Activated naive CD8-positive, alpha-beta T cell treated with anti-CD3 and anti-CD28 coated beads, Interleukin-2, amount 50 U/mL, for 16 hours (primary cell): ENCODE measurements at regions not wholly inside any gene's neighbourhood (a gene's known extent, or its start where the extent isn't known, plus 50 kb on each side); places are given as distances from the start of the nearest gene placed in this dataset.
"Not testable (repeated sequence)": the region's sequence is repeated elsewhere in the genome, so short reads cannot be mapped to it uniquely, and the experiment has no call there.

ENCODE experiments used
- DNase-seq: peaks from one replicate; pipeline ENCODE4 v3.0.0-alpha.2; 2020; ENCODE audit warnings: low read depth, low spot score

GRCh38 chr10:130717083-130717482 lies 580.9 kb downstream of the GLRX3 start:
- no peak for DNase-seq

DNA sequence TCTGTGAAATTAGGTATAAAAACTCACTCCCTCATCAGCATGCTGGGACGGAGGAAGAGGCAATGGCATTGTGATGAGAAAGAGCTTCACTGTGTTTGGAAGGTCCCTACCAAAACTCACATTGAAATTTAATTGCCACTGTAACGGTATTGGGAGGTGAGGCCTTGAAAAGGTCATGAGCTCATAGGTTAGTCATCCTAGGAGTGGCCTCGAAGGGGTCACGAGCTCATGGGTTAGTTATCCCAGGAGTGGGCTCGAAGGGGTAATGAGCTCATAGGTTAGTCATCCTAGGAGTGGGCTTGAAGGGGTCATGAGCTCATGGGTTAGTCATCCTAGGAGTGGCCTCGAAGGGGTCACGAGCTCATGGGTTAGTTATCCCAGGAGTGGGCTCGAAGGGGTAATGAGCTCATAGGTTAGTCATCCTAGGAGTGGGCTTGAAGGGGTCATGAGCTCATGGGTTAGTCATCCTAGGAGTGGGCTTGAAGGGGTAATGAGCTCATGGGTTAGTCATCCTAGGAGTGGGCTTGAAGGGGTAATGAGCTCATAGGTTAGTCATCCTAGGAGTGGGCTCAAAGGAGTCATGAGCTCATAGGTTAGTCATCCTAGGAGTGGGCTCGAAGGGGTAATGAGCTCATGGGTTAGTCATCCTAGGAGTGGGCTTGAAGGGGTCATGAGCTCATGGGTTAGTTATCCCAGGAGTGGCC lies 582.7 kb downstream of the GLRX3 start:
- DNase-seq, result not testable (repeated sequence)

GRCh38 chr10:130719448-130719752 lies 583.2 kb downstream of the GLRX3 start:
- DNase-seq, result no peak

DNA sequence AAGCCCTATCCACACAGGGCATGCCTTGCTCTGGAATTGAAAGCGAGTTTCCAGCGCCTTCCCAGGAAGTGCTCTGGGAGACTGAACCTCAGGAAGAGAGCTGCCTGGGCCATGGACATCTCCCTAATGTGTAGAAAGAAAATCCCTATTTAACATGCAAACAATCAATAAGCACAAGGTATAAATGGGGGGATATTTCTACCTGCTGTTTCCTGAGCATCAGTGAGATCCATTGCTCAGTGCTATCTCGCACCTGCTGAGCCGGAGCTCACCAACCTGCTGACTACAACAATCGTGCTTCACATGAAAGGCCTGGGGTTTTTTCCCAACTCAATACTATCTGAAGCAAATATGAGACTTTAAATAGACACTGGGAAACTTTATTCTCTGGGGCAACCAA lies 584.0 kb downstream of the GLRX3 start:
- no peak for DNase-seq

- no peak for DNase-seq
These were observed 585.8 kb downstream of the GLRX3 start for GRCh38 chr10:130721971-130722370.

DNA sequence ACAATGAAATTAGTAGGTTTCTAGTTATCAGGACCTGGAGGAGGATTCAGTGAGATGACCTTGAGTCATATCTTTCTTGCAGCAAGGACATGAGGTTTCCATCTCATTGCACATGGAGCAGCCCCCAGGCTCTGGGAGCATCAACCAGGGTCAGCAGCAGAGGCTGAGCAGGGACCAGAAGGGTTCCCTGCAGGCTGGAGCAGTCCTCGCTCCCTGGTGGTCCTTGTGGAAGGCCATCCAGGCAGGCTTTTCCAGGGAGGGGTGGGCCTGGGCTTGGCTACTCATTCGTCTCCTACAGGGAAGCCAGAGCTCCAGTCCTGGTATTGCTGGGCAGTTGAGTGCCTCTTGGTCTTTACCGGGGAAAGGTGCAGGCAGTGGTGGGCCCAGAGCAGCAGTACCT lies 587.5 kb downstream of the GLRX3 start:
- DNase-seq, result no peak

DNA sequence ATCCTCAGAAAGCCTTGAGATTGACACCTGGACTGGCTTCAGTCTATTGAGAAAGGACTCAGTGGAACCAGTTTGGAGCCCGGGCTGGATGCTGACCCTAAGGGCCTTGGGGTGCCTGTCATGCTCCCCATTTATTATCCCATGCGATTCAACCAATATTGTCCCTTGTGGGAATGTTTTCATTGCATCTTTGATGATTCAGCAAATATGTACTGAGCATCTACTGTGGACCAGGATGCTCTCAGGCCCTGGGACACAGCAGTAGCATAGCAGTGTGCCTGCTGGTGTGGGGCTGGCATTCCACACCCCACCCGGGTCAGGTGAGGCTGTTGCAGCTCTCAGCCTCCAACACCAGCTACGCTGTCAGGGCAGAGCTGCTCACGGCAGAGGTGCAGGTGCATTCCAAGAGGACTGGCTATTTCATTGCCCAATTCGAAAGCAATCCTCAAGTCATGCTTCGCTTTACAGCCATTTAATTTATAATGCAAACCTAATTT lies 586.0 kb downstream of the TCERG1L start:
- no peak for DNase-seq

- DNase-seq, result no peak
These were observed 584.4 kb downstream of the TCERG1L start for GRCh38 chr10:130726996-130727725.

DNA sequence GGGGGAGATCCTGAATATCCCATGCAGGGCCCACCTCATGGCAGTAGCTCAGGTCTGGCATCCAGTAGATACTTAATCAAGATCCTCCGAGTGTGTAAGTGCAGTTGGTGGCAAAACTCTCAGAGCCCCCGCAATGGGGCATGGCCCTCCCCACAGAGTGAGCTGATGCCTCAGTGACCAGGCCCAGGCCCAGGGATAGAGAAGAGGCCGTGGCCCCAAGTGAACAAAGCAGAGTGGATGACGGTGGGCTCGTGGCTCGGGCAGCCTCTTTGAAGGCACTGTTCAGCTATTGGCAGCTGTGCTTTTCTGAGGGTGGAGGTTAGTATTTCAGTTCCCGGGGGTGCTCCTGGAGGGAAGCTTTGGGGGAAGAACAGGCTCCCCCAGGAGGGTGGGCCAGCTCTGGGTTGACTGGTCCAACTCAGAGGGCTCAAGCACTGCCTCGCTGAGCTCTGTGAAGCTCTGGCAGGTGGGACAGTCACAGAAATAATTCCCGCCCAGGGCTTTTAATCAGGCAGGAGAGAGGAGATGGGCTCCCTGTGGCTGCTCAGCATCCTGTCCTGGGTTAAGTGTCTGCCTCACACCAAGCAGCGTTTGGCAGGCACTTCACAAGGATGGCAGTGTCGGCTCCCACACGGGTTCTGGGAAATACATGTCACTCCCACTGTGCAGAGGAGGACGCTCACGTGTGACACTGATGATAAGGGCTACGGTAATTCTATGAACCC lies 583.6 kb downstream of the TCERG1L start:
- DNase-seq, result no peak

DNA sequence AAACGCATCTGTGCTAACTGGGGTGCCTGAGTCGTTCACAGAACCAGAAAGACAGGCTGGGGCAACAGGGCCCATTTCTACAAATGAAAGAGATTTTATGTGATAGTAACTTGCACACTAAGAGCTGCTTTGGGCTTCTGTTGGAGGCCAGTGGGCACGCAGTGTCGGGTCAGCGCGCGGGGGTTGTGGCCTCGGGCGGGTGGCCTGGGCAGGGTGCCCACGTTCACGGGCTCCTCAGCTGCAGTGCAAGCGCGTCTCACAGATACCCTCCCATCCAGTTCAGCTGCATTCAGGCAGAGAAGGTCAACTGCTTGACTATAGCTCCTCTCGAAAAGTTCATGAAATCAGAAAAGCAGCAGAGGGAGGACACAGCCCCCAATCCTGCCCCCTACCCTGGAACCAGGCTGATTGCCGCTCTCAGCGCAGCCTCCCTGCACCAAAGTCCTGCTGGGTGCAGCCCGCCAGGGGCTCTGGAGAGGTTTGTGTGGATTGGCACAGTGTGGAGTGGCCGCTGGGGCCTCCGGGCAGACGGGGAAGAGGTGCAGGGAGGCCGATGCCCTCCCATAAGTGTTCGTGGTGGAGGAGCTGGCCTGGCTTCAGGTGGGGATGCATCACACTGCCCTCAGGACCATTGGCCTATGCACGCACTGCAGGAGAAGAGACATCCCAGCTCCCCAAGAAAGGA lies 582.8 kb downstream of the TCERG1L start:
- DNase-seq, result no peak

DNA sequence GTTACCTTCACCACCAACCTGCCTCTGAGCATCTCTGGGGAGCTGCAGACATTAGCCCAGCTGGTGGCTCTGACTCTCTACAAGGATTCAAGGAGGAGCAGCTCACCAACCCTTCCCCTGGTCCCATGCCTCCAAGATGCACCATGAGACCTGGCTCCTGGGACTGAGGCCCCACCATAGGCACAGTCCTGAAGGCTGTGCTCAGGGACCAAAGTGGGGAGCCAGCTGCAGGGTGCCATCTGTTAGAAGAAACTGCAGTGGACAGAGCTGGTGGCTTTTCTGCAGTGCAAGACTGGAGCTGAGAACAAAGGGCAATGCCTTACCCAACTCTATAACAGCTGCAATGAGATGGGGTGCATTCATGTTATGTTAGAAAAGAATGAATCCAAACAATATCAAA lies 581.6 kb downstream of the TCERG1L start:
- DNase-seq, result no peak

DNA sequence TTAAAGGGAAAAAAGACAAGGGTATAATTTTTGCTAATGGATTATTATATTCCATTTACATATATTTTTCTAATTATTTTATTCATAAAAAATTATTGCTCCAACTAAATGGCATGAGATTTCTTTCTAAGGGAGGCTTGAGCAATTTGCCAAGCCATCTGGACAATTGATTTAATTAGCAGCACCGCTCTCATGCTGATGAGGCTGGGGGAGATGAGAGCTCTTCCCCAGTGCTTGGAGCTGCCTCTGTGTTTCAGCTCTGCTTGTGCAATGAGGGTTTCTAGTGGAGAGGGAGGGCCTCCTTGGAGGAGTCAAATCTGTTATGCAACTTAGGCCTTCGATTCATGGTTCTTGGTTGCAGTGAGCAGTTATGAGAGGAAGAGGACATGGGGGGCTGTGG lies 574.3 kb downstream of the TCERG1L start:
- DNase-seq, result no peak

DNA sequence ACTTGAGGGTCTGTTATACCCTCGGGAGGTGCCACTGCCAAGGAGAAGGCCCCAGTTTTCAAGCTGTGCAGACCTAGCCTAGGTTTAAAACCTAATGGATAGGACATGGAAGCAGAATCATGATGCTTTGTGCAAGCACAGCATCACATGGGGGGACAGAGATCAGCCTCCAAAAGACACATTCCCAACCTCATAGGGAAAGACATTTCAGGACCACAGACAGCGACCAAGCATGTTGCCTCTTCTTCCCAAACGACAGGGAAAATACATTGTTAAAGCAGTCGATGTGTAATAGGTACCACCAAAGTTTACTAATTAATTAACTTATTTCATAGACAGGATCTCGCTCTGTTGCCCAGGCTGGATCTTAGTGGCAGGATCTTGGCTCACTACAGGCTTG lies 573.9 kb downstream of the TCERG1L start:
- no peak for DNase-seq

- DNase-seq, result no peak
These were observed 572.3 kb downstream of the TCERG1L start for GRCh38 chr10:130739016-130739756.

GRCh38 chr10:130739757-130740145 lies 571.8 kb downstream of the TCERG1L start:
- DNase-seq, result no peak

- DNase-seq, result no peak
These were observed 571.4 kb downstream of the TCERG1L start for GRCh38 chr10:130740166-130740565.

DNA sequence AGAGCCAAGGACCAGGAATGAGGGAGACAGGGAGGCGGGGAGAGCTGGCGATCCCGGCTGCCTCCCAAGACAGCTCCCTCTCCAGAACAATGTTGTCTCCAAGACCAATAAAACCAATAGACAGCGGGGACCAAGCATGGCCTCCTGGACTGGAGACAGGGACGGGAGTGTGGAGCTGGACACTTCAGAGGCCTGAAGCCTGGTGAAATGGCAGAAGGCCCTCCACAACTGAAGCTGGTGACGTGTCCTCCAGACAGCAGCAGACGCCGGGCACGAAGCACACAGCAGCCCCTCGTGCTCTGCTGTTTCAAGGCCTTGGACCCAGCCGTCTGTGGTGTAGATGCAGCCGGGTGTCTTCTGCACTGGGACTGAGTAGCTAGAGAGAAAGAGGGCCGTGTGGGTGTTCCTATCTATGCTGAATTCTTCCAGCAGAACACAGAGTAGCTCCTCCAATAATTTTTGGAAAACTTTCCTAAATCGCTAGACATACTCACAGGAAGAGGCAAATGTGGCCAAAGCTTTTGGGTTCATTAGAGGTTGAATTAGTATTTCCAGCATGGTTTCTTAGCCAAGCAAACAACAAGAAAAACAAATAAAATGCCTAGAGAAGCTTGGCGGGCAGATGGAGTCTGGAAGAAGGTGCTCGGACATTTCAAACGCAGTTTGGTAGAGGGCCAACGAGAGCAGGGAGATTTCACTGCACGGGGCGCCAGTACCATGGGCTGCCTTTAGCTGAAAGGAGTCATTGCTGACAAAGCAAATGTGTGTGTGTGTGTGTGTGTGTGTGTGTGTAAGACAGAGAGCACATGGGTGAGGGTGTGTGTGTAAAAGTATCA lies 570.4 kb downstream of the TCERG1L start:
- DNase-seq, result no peak

- no peak for DNase-seq
These were observed 569.3 kb downstream of the TCERG1L start for GRCh38 chr10:130741901-130742855.

- DNase-seq, result no peak
These were observed 568.4 kb downstream of the TCERG1L start for GRCh38 chr10:130742941-130743675.
